ENCODE measurements at regions not wholly inside any gene's neighbourhood (a gene's known extent, or its start where the extent isn't known, plus 50 kb on each side); places are given as distances from the start of the nearest gene placed in this dataset.

DNA sequence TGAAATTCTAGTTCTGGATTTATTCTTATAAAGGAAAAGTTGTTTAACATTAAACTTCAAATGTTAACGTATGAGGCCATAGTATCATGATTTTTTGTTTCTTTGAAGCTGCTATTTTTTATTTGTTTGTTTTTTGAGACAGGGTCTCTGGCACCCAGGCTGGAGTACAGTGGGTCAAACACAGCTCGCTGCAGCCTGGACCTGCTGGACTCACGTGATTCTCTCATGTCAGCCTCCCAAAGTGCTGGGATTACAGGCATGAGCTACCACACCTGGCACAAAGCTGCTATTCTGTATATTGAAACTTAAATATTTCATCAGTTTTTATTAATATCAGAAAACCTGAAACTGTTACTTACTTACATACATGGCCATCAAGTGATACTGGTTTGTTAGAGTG is 89.5 kb upstream of the RPRM start:
- Histone ChIP-seq H3K23me2 (ENCODE audit: low read depth, low read length) (no peaks in the 10 kb centered on the region), H2BK20ac (ENCODE audit: low read length) (no peak overlapping the region), H2BK15ac (ENCODE audit: low read length) (no peak overlapping the region), H3K79me1 (ENCODE audit: low read depth, low read length) (no peaks in the 10 kb centered on the region), H3K4me2 (ENCODE audit: insufficient read depth in 1 of 2, low read depth in 2 of 2, low read length in 2 of 2) (no peak overlapping the region), H3K18ac (ENCODE audit: extremely low read depth, low read length) (no peak overlapping the region), H3K9me3 (ENCODE audit: insufficient read depth in 2 of 2, low read depth in 1 of 2, low read length in 1 of 2) (no peaks in the 10 kb centered on the region), H3K27ac (ENCODE audit: low read depth, low read length) (no peak overlapping the region), H3K4me1 (replicated peaks in 1 of 4; ENCODE audit: control insufficient read depth in 3 of 4, insufficient read depth in 4 of 4, low read length in 3 of 4) (peaks cover 0 to 7% (median 5%) of the 10 kb centered on the region in 4 experiments; a peak in 4 of 7 replicates), H3K4me3 (ENCODE audit: extremely low read depth in 1 of 4, insufficient read depth in 2 of 4, low read depth in 3 of 4, low read length in 4 of 4) (no peak overlapping the region), H2BK120ac (replicated peaks; ENCODE audit: low read depth, low read length) (no peak overlapping the region), H4K5ac (ENCODE audit: insufficient read length, low read depth, low read length) (no peak overlapping the region), H3K56ac (replicated peaks; ENCODE audit: insufficient read length, low read depth, low read length) (no peak overlapping the region), H4K20me1 (replicated peaks in 1 of 2; ENCODE audit: control insufficient read depth in 1 of 2, insufficient read depth in 2 of 2, low read length in 2 of 2) (no peaks in the 10 kb centered on the region), H4K8ac (ENCODE audit: extremely low read depth, insufficient read depth, low read length) (no peak overlapping the region), H2BK12ac (ENCODE audit: low read depth, low read length) (no peak overlapping the region), H4K91ac (replicated peaks; ENCODE audit: insufficient read length, low read length) (no peak overlapping the region), H2AK5ac (ENCODE audit: low read depth, low read length) (no peak overlapping the region), H3K27me3 (replicated peaks in 1 of 4; ENCODE audit: control insufficient read depth in 3 of 4, extremely low read depth in 1 of 4, insufficient read depth in 3 of 4, low read length in 3 of 4) (no peaks in the 10 kb centered on the region), H2AFZ (ENCODE audit: low read length) (no peak overlapping the region), H2BK5ac (ENCODE audit: low read depth, low read length) (no peak overlapping the region; the same call in 1 of the 2 replicates), H3K14ac (ENCODE audit: insufficient read length) (no peak overlapping the region), H3K36me3 (ENCODE audit: control insufficient read depth in 2 of 4, insufficient read depth in 4 of 4, low read length in 3 of 4) (no peaks in the 10 kb centered on the region), H3K79me2 (ENCODE audit: control insufficient read depth in 1 of 2, insufficient read depth in 2 of 2, low read length in 2 of 2) (no peaks in the 10 kb centered on the region), H3K4ac (replicated peaks; ENCODE audit: insufficient read length, low read depth, low read length) (no peak overlapping the region), H3K23ac (ENCODE audit: insufficient read length) (no peak overlapping the region), H3K9ac (replicated peaks in 1 of 4; ENCODE audit: extremely low read depth in 1 of 4, low read depth in 3 of 4, low read length in 3 of 4) (no peak overlapping the region)
- ChIA-PET POLR2A (ENCODE audit: partially characterized antibody) (interaction anchor here (1.4 kb wide), 1 partner anchor 25 kb away, joined by 3 read pairs; no protein-coding TSS in a partner anchor), CTCF (ENCODE audit: partially characterized antibody) (interaction anchor here (1.1 to 1.7 kb wide), 3 partner anchors 11 to 20 kb away, joined by 3 to 6 read pairs (median 3); no protein-coding TSS in a partner anchor)
- FAIRE-seq (no peak), DNase-seq (ENCODE audit: low read depth in 1 of 2, low spot score in 2 of 2) (no peak)
- WGBS, 2 experiments (ENCODE audit: extremely low coverage in 1 of 2, insufficient coverage in 1 of 2, insufficient read length in 1 of 2, insufficient replicate concordance in 2 of 2, low coverage in 1 of 2, low lambda C conversion rate in 2 of 2, missing lambda C conversion rate in 1 of 2): 79% methylated on average over 3 of the region's 3 CpGs; no CpG with 5 or more reads in 1 of the 2 experiments
- TF ChIP-seq NRF1 (IDR thresholded peaks at IDR 0.05; ENCODE audit: low read depth, low read length): no peak
- TF ChIP-seq CBX5 (IDR thresholded peaks at IDR 0.05; ENCODE audit: low read depth, low read length): no peak
